Spleen (tissue), 11 donors: ENCODE measurements at regions not wholly inside any gene's neighbourhood (a gene's known extent, or its start where the extent isn't known, plus 50 kb on each side); places are given as distances from the start of the nearest gene placed in this dataset.
"Not testable (repeated sequence)": the region's sequence is repeated elsewhere in the genome, so short reads cannot be mapped to it uniquely, and the experiment has no call there.

Experiments
- DNase-seq: peaks from one replicate; pipeline ENCODE4 v3.0.0-alpha.2; 2020
- H3K27ac ChIP-seq, 8 donors: fragments of 200-600 bp; sonication (generic) in 7 of 8; 1 replicate in 4 of 8; 2 replicates in 4 of 8; pipeline versions ENCODE4 v1.5.0 to v1.8.0; 2016 to 2021; ENCODE audit warnings: inconsistent platforms in 4 of 8, mild to moderate bottlenecking in 4 of 8, moderate library complexity in 1 of 8
- H3K27me3 ChIP-seq, 7 donors: fragments of 200-600 bp; sonication (generic) in 6 of 7; replicated peaks in 1 of 7; 1 replicate in 4 of 7; 2 replicates in 3 of 7; pipeline versions ENCODE4 v1.5.0 to v1.8.0; 2016 to 2021; ENCODE audit warnings: inconsistent platforms in 3 of 7, mild to moderate bottlenecking in 1 of 7
- H3K36me3 ChIP-seq, 6 donors: fragments of 200-600 bp; sonication (generic) in 5 of 6; 1 replicate in 4 of 6; 2 replicates in 2 of 6; pipeline versions ENCODE4 v1.5.0 to v1.8.0; 2016 to 2021; ENCODE audit warnings: inconsistent platforms in 2 of 6
- H3K4me1 ChIP-seq, 6 donors: fragments of 200-600 bp; sonication (generic) in 5 of 6; 1 replicate in 3 of 6; 2 replicates in 3 of 6; pipeline versions ENCODE4 v1.5.0 to v1.8.0; 2016 to 2021; ENCODE audit warnings: inconsistent platforms in 3 of 6
- H3K4me3 ChIP-seq, 8 donors: fragments of 200-600 bp; sonication (generic) in 7 of 8; 1 replicate in 4 of 8; 2 replicates in 4 of 8; pipeline versions ENCODE4 v1.5.0 to v1.8.0; 2016 to 2021; ENCODE audit warnings: inconsistent platforms in 4 of 8, mild to moderate bottlenecking in 4 of 8, moderate library complexity in 2 of 8
- H3K9me3 ChIP-seq, 8 donors: fragments of 200-600 bp; sonication (generic) in 7 of 8; 1 replicate in 4 of 8; 2 replicates in 4 of 8; pipeline versions ENCODE4 v1.5.0 to v1.8.0; 2016 to 2021; ENCODE audit warnings: inconsistent platforms in 4 of 8
- POLR2A ChIP-seq, 3 donors: fragments of 450-650 bp; IDR thresholded peaks; one replicate each; pipeline ENCODE4 v1.5.1; 2017; ENCODE audit warnings: antibody characterized with exemption in 3 of 3, mild to moderate bottlenecking in 1 of 3
- POLR2AphosphoS5 ChIP-seq, 3 donors: sonication (generic); formaldehyde crosslinking; IDR thresholded peaks; one replicate each; pipeline ENCODE4 v1.5.1; 2017; ENCODE audit warnings: antibody characterized with exemption in 3 of 3
- WGBS, 5 donors: extraction: QIAGEN DNeasy Blood & Tissue Kit in 3 of 5; methylation state at CpG; one replicate each; pipeline versions ENCODE4 v1.1.5 to v1.1.7; 2013 to 2018; 5-methylcytosine and 5-hydroxymethylcytosine counted together
- intact Hi-C: fragments of 100-400 bp; cut with DNase I; formaldehyde crosslinking; loops from one replicate; pipeline ENCODE4 v1.15.0; 2023; ENCODE audit warnings: low total_unique reads
- TF ChIP-seq, protein P1 (sequence below), 11 experiments: fragments of 200-600 bp in 7 of 11; fragments of 450-650 bp in 4 of 11; sonication (generic) in 4 of 11; IDR thresholded peaks in 8 of 11; conservative IDR thresholded peaks in 3 of 11; 1 replicate in 7 of 11; 2 replicates in 4 of 11; pipeline versions ENCODE4 v1.4.0 to v1.8.0; 2016 to 2021; ENCODE audit warnings: antibody characterized with exemption in 11 of 11, inconsistent platforms in 4 of 11, mild to moderate bottlenecking in 1 of 11
- donor health status: healthy with polysubstance abuse.
- donor health status: DM: no; HTN: no; CAD: no; lungs with moderate emphysema.
- donor health status: DM: no; HTN: no; CAD: no.
- donor health status: Bipolar disorder and iron deficiency.
- donor health status: healthy.
- donor health status: DM: no; HTN: no; CAD: no.
- donor health status: DM: yes; HTN: yes; CAD: no.

DNA sequence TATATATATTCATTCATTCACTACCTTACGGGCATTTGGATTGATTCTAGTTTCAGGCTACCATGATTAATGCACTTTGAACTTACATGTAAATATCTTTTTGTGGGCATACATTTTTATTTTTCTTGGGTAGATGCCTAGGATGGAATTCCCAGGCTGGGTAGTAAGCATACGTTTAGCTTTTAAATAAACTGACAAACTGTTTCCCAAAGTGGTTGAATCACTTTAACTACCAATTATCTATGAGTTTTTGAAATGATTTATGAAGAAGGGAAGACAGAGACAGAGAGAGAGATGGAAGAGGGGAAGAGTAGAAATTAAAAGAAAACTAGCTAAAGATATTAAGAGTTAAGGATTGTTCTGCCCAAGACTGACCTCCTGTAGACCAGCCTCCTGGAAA, 612.6 kb downstream of the PSAT1 start:
- no peak overlapping the region for H3K27ac ChIP-seq
- H3K4me1 ChIP-seq, result no peaks in the 10 kb centered on the region
- H3K9me3 ChIP-seq, result peaks cover 0 to 5% (median 0%) of the 10 kb centered on the region in 8 donors
- no peaks in the 10 kb centered on the region for H3K27me3 ChIP-seq
- H3K36me3 ChIP-seq, result no peaks in the 10 kb centered on the region
- TF ChIP-seq POLR2AphosphoS5 (IDR thresholded peaks at IDR 0.05) (no peak), POLR2A (IDR thresholded peaks at IDR 0.05) (no peak)
- intact Hi-C loops, result no loop called here
- H3K4me3 ChIP-seq, result no peak overlapping the region
- 75 to 89% (median 86%) methylated on average over 2 of the region's 2 CpGs for WGBS, 5 donors
- DNase-seq, result no peak

DNA sequence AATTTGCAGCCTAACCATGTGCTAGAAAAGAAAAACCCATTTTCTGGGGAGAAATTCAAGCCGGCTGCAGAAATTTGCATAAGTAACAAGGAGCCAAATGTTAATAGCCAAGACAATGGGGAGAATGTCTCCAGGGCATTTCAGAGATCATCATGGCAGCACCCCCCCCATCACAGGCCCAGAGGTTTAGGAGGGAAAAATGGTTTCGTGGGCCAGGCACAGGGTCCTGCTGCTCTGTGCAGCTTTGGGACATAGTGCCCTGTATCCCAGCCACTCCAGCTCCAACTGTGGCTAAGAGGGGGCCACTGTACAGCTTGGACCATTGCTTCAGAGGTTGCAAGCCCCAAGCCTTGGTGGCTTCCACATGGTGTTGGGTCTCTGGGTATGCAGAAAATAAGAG, 620.0 kb downstream of the PSAT1 start:
- H3K4me3 ChIP-seq, H3K27ac ChIP-seq, H3K4me1 ChIP-seq, intact Hi-C loops, DNase-seq, H3K27me3 ChIP-seq, H3K36me3 ChIP-seq: not testable (repeated sequence)
- 82 to 95% (median 89%) methylated on average over 2 of the region's 2 CpGs for WGBS, 5 donors
- H3K9me3 ChIP-seq, result peaks cover 0 to 22% (median 12%) of the 10 kb centered on the region in 8 donors

DNA sequence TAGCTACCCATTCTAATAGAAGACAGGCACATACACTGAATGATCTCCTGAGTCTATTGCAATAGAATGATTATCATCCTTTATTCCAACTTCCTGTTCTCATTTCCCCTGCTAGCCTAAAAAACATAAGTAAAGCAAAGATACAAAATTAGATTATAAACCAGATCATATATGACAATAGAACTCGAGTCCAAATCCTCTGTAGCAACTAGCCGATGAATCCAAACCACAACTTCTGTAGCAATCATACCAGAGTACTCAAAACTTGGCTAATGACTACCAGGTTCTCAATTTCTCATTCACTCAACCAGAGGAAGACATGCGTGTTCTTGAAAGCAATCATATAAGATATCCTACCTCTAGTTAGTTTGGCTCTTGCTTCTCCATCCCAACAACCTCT, 622.1 kb downstream of the PSAT1 start:
- H3K27me3 ChIP-seq, result no peaks in the 10 kb centered on the region
- no peaks in the 10 kb centered on the region for H3K4me1 ChIP-seq
- intact Hi-C loops, result no loop called here
- peaks cover 0 to 22% (median 12%) of the 10 kb centered on the region in 8 donors for H3K9me3 ChIP-seq
- no peak for TF ChIP-seq POLR2AphosphoS5 (IDR thresholded peaks at IDR 0.05)
- TF ChIP-seq, protein P1, sequence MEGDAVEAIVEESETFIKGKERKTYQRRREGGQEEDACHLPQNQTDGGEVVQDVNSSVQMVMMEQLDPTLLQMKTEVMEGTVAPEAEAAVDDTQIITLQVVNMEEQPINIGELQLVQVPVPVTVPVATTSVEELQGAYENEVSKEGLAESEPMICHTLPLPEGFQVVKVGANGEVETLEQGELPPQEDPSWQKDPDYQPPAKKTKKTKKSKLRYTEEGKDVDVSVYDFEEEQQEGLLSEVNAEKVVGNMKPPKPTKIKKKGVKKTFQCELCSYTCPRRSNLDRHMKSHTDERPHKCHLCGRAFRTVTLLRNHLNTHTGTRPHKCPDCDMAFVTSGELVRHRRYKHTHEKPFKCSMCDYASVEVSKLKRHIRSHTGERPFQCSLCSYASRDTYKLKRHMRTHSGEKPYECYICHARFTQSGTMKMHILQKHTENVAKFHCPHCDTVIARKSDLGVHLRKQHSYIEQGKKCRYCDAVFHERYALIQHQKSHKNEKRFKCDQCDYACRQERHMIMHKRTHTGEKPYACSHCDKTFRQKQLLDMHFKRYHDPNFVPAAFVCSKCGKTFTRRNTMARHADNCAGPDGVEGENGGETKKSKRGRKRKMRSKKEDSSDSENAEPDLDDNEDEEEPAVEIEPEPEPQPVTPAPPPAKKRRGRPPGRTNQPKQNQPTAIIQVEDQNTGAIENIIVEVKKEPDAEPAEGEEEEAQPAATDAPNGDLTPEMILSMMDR (IDR thresholded peaks at IDR 0.05 in 8 of 11, conservative IDR thresholded peaks at IDR 0.05 in 3 of 11), result no peak
- TF ChIP-seq POLR2A (IDR thresholded peaks at IDR 0.05), result no peak
- no peak overlapping the region for H3K4me3 ChIP-seq
- H3K27ac ChIP-seq, result no peak overlapping the region
- no peaks in the 10 kb centered on the region for H3K36me3 ChIP-seq
- 34 to 91% (median 59%) methylated on average over 3 of the region's 3 CpGs for whole genome bisulfite sequencing, 5 donors
- DNase-seq, result no peak

DNA sequence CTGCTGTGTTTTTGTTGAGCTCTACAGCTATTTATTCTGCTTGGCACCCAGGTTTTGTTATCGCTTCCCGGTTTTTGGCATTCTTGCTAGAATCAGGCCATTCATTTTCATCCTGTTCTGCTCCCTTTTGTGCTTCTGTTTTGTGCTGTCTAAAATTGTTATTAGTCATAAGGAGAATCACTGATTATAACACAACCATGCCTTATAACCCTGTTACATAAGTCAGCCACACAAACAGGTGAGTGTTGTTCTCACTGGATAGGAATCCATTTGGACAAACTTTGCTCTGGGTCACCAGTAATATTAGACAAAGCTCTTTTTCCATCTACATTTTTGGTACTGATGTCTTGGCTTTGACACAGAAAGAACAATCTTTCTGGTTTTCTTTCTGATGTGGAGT, 622.8 kb downstream of the PSAT1 start:
- H3K36me3 ChIP-seq, result no peaks in the 10 kb centered on the region
- TF ChIP-seq POLR2A (IDR thresholded peaks at IDR 0.05), result no peak
- TF ChIP-seq, protein P1 (IDR thresholded peaks at IDR 0.05 in 8 of 11, conservative IDR thresholded peaks at IDR 0.05 in 3 of 11), result no peak
- TF ChIP-seq POLR2AphosphoS5 (IDR thresholded peaks at IDR 0.05), result no peak
- WGBS, 5 donors, result 89 to 100% (median 95%) methylated on average over 2 of the region's 2 CpGs
- no peaks in the 10 kb centered on the region for H3K27me3 ChIP-seq
- no peak for DNase-seq
- peaks cover 0 to 22% (median 12%) of the 10 kb centered on the region in 8 donors for H3K9me3 ChIP-seq
- H3K27ac ChIP-seq, result no peak overlapping the region
- no peak overlapping the region for H3K4me3 ChIP-seq
- no peaks in the 10 kb centered on the region for H3K4me1 ChIP-seq
- intact Hi-C loops, result no loop called here

DNA sequence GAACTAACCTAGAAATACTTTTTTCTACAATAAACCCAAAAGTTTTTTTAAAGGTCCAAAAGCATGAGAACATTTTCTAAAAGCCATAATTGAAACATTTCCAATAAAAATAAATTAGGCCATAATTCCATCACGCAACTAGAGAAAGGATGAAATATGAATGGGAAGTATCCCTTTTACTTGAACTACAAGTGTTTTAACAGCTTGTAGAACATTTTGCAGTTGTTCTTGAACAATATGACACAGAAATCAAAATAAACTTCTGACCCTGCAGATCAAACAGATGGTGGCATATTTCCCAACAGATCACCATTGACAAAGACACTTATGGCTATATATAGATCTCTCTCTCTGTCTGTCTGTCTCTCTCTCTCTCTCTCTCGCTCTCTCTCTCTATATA, 624.4 kb downstream of the PSAT1 start:
- H3K27me3 ChIP-seq, result no peaks in the 10 kb centered on the region
- no peak overlapping the region for H3K4me3 ChIP-seq
- TF ChIP-seq, protein P1 (IDR thresholded peaks at IDR 0.05 in 8 of 11, conservative IDR thresholded peaks at IDR 0.05 in 3 of 11), result no peak
- no peak for TF ChIP-seq POLR2A (IDR thresholded peaks at IDR 0.05)
- TF ChIP-seq POLR2AphosphoS5 (IDR thresholded peaks at IDR 0.05), result no peak
- H3K36me3 ChIP-seq, result no peaks in the 10 kb centered on the region
- intact Hi-C loops, result no loop called here
- no peak for DNase-seq
- no peaks in the 10 kb centered on the region for H3K4me1 ChIP-seq
- no peak overlapping the region for H3K27ac ChIP-seq
- 71 to 85% (median 72%) methylated on average over 1 to 2 of the region's 2 CpGs for WGBS, 5 donors
- peaks cover 0 to 18% (median 12%) of the 10 kb centered on the region in 8 donors for H3K9me3 ChIP-seq
